ENCODE measurements at regions not wholly inside any gene's neighbourhood (a gene's known extent, or its start where the extent isn't known, plus 50 kb on each side); places are given as distances from the start of the nearest gene placed in this dataset.
"Not testable (repeated sequence)": the region's sequence is repeated elsewhere in the genome, so short reads cannot be mapped to it uniquely, and the experiment has no call there.

GRCh38 chr16:62814891-62815290 is 778.7 kb upstream of the CDH8 start:
- no peak for DNase-seq (ENCODE audit: low read depth in 2 of 2)

- no peak for DNase-seq (ENCODE audit: low read depth in 2 of 2)
These were observed 769.1 kb upstream of the CDH8 start for GRCh38 chr16:62805221-62805857.

- no peak for DNase-seq (ENCODE audit: low read depth in 2 of 2)
These were observed 758.5 kb upstream of the CDH8 start for GRCh38 chr16:62794724-62795123.

- not testable (repeated sequence) for DNase-seq (ENCODE audit: low read depth in 2 of 2)
These were observed 743.8 kb upstream of the CDH8 start for GRCh38 chr16:62780081-62780480.

- DNase-seq (ENCODE audit: low read depth in 2 of 2): no peak
These were observed 728.3 kb upstream of the CDH8 start for GRCh38 chr16:62764572-62764971.

- DNase-seq (ENCODE audit: low read depth in 2 of 2): no peak
These were observed 724.2 kb upstream of the CDH8 start for GRCh38 chr16:62760398-62760797.

- no peak for DNase-seq (ENCODE audit: low read depth in 2 of 2)
These were observed 719.7 kb upstream of the CDH8 start for GRCh38 chr16:62755938-62756337.

- DNase-seq (ENCODE audit: low read depth in 2 of 2): no peak
These were observed 716.6 kb upstream of the CDH8 start for GRCh38 chr16:62752854-62753253.

GRCh38 chr16:62751218-62751617 is 715.0 kb upstream of the CDH8 start:
- no peak for DNase-seq (ENCODE audit: low read depth in 2 of 2)

GRCh38 chr16:62741692-62742091 is 705.5 kb upstream of the CDH8 start:
- DNase-seq (ENCODE audit: low read depth in 2 of 2): no peak

GRCh38 chr16:62738666-62739460 is 702.6 kb upstream of the CDH8 start:
- DNase-seq (ENCODE audit: low read depth in 2 of 2): no peak

- no peak for DNase-seq (ENCODE audit: low read depth in 2 of 2)
These were observed 695.9 kb upstream of the CDH8 start for GRCh38 chr16:62732092-62732491.

- DNase-seq (ENCODE audit: low read depth in 2 of 2): not testable (repeated sequence)
These were observed 688.5 kb upstream of the CDH8 start for GRCh38 chr16:62724670-62725269.

GRCh38 chr16:62720651-62721050 is 684.4 kb upstream of the CDH8 start:
- no peak for DNase-seq (ENCODE audit: low read depth in 2 of 2)

- no peak for DNase-seq (ENCODE audit: low read depth in 2 of 2)
These were observed 680.8 kb upstream of the CDH8 start for GRCh38 chr16:62717026-62717425.

- no peak for DNase-seq (ENCODE audit: low read depth in 2 of 2)
These were observed 679.5 kb upstream of the CDH8 start for GRCh38 chr16:62715701-62716100.

GRCh38 chr16:62712566-62712965 is 676.3 kb upstream of the CDH8 start:
- no peak for DNase-seq (ENCODE audit: low read depth in 2 of 2)

- no peak for DNase-seq (ENCODE audit: low read depth in 2 of 2)
These were observed 675.6 kb upstream of the CDH8 start for GRCh38 chr16:62711797-62712196.

GRCh38 chr16:62709794-62710193 is 673.6 kb upstream of the CDH8 start:
- DNase-seq (ENCODE audit: low read depth in 2 of 2): no peak

GRCh38 chr16:62701426-62701825 is 665.2 kb upstream of the CDH8 start:
- no peak for DNase-seq (ENCODE audit: low read depth in 2 of 2)

GRCh38 chr16:62700426-62701294 is 664.4 kb upstream of the CDH8 start:
- DNase-seq (ENCODE audit: low read depth in 2 of 2): no peak

- no peak for DNase-seq (ENCODE audit: low read depth in 2 of 2)
These were observed 656.4 kb upstream of the CDH8 start for GRCh38 chr16:62692685-62693084.
